SHP77 treated with DMSO at 0.1 percent for 48 hours (cell line): ENCODE measurements at regions not wholly inside any gene's neighbourhood (a gene's known extent, or its start where the extent isn't known, plus 50 kb on each side); places are given as distances from the start of the nearest gene placed in this dataset.

Experiments
- DNase-seq: peaks from one replicate; lab custom pipeline; 2025; lab: John Stamatoyannopoulos, UW

- no peak for DNase-seq
These were observed 931.0 kb downstream of the EPHA4 start for GRCh38 chr2:220641137-220641536.

GRCh38 chr2:220646424-220646823 is 925.7 kb downstream of the EPHA4 start:
- DNase-seq = no peak

DNA sequence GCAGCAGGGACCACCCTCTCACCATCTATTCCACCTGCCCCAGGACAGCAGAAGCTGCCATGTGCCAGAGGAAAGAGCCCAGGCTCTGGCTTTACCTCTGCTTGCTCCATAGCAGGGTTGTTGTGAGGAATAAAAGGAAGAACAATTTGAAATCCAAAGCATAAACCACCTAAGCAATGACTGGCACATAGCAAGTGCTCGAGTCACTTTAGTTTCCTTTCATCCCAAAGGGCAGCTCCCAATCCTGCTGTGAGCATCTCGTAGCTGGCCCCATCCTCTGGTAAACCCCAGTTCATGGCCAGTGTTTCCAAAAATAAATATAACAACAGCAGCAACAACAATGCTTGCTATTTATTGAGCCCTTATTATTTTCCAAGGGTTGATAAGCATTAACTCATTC is 923.5 kb downstream of the EPHA4 start:
- no peak for DNase-seq

- no peak for DNase-seq
These were observed 918.3 kb downstream of the EPHA4 start for GRCh38 chr2:220653776-220654175.

- no peak for DNase-seq
These were observed 917.8 kb downstream of the EPHA4 start for GRCh38 chr2:220654322-220654721.

GRCh38 chr2:220660277-220661145 is 911.6 kb downstream of the EPHA4 start:
- no peak for DNase-seq

DNA sequence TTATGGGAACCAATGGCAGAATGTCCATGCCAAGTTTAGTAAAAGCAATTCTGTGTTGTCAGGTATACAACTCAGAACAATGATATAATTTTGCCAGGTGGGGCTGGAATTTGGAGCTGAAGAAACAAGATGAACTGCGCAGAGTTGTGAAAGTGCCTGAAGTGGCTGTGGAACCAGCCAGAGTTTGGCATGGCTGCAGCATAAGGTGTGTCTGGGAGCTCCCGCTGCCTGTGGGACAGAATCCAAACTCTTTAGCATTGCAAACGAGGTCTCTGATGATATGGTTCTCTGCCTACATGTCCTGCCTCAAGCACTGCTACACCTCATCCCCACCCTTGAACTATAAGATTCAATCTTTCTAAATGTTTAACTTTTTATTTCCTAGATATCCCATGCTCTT is 909.7 kb downstream of the EPHA4 start:
- no peak for DNase-seq

- DNase-seq = no peak
These were observed 909.0 kb downstream of the EPHA4 start for GRCh38 chr2:220663065-220663464.

DNA sequence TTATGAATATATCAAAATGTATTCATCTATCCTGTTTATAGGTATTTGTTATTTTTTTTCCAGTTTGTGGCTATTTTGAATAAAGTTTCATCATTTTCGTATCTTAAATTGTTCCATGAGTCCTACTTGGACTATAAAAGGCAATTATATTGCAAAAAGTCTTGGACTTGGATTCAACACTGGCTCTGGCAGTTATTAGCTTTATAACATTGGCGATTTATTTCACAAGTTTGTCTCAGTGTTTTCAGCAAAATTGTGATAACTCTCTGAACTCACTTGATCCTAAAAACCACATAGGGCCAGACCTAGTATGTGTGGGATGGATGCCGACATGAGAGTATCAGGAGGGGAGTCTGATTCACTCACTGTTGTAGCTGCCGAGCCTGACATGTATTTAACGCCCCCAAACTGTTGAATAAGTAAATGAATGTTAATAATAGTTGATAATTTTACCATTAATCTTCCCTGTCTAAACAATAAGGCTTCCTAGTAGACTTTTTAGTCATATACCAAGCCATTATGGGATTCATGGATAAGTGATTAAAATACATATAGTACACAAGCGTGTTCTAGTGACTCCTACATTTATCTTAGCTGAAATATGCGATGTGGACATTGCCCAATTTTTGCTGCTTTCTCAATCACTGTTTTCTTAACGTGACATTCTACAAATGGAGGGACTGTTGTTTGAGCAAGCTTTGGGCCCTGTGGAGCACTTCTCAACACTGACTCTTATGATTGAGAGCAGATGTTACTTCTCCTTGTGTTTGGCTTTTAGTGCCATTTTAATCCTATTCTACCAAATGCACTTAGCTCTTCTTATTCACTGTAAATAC is 907.6 kb downstream of the EPHA4 start:
- no peak for DNase-seq

DNA sequence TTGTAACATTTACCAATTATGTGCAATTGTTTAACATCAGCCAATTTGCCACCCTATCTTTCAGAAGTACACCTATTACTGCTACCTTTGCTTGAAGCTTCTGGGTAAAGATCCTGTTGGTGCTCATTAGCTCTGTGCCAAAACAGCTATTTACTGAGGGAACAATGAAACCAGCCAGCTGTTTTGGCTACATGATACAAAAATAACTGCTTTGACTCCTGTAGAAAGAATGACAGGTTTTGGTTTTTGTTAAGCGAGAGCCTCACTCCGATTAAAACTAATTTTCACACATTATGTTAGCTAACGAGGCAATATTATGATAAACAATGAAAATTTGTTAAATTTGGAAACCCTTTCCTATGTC is 907.0 kb downstream of the EPHA4 start:
- DNase-seq = no peak

DNA sequence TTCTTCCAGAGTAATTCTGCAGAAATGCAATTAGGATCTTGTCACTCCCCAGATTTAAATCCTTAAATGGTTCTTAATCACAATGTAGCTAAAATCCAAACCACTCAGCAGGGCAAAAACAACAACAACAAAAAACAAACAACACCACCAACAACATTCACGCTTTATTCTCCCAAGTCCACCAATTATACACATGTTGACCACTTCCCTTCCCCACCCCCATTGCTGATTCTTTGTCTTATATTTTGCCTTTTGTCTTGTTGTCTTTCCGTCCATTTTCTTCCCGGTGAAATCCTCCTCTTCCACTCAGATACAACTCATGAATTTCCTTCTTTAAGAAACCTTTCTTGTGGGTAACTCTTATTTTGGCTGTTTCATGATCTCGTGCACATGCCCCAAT is 902.8 kb downstream of the EPHA4 start:
- DNase-seq = no peak

- no peak for DNase-seq
These were observed 901.6 kb downstream of the EPHA4 start for GRCh38 chr2:220670511-220670910.

GRCh38 chr2:220673151-220673874 is 898.8 kb downstream of the EPHA4 start:
- DNase-seq = no peak

GRCh38 chr2:220674033-220674432 is 898.1 kb downstream of the EPHA4 start:
- DNase-seq = no peak

GRCh38 chr2:220676695-220677094 is 895.4 kb downstream of the EPHA4 start:
- DNase-seq = no peak

GRCh38 chr2:220678943-220679342 is 893.2 kb downstream of the EPHA4 start:
- DNase-seq = no peak

- no peak for DNase-seq
These were observed 889.5 kb downstream of the EPHA4 start for GRCh38 chr2:220682616-220683015.

DNA sequence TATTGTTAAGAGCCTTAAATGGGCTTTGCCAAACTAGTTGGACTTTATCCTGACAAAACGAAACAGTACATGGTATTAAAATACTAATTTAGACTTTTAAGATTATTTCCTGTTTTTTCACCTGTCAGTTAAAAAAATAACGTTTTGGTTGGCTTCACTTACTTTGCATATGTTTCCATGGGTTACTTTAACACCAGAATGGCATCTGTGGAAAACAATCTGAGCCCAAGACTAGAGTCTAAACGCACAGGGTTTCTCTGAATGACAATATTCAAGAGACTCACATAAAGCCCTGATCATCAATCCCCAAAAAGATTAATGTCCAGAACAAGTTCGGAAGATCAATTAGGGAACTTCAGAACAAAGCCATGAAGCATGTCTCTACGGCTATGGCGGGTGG is 888.0 kb downstream of the EPHA4 start:
- DNase-seq = no peak

- no peak for DNase-seq
These were observed 884.8 kb downstream of the EPHA4 start for GRCh38 chr2:220687231-220687843.

DNA sequence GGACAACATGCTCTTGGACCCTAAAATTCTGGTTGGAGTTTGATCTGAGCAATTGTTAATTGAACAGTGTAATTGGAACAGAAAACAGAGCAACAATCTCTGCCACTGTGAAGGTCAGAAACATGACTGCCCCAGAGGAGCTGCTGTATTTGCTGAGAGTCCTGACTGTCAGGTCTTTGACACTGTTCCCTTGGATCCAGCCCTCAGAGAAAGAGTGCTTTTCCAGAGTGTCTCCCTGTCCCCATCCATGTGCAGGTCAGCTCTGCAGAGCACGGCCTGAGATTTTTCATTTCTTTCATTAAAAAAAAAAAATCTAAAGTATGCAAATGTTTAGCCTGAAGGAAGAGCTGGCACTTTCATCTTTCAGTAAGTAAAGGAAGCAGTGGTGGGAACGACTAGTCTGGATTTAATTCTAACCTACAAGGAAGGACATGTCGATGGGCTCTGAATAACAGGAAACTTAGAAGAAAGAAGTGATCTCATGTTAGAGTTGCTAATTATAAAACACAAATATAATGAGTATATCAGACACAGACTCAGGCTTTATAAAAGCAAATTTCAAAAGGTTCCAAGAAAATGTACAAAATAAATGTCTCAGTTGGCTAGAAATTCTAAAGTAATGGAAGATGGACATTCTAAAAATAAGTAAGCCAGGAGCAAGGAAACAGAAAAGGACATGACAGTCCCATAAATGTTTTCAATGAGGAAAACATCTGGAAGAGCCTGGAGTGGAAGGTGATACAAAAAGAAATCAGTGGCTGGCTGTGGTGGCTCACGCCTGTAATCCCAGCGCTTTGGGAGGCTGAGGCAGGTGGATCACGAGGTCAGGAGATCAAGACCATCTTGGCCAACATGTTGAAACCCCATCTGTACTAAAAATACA is 876.5 kb downstream of the EPHA4 start:
- DNase-seq = no peak

- DNase-seq = no peak
These were observed 875.8 kb downstream of the EPHA4 start for GRCh38 chr2:220696280-220696669.
